ENCODE measurements at regions not wholly inside any gene's neighbourhood (a gene's known extent, or its start where the extent isn't known, plus 50 kb on each side); places are given as distances from the start of the nearest gene placed in this dataset.

- no peak for DNase-seq (ENCODE audit: low read depth)
These were observed 474.7 kb downstream of the TLE4 start for GRCh38 chr9:80046481-80046880.

GRCh38 chr9:80041821-80042220, 470.1 kb downstream of the TLE4 start:
- DNase-seq (ENCODE audit: low read depth): no peak

DNA sequence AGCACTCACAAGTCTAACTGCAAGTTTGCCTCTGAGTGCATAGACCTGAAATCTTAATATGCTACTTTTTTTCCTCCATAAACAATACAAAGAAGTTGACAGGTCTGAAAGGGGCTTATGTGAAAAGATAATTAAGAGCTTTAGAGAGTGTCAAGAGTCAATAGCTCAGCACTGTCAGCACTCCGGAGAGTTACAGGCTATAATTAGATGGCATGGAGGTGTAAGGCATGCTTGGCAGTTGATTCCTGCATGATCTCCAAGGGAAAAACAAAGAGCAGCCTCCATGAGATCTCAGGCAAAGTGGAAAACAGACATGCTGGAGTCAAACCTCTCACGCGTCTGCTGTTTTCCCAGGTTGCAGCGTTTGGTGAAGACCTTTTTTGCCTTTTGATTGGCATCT, 468.7 kb downstream of the TLE4 start:
- no peak for DNase-seq (ENCODE audit: low read depth)

DNA sequence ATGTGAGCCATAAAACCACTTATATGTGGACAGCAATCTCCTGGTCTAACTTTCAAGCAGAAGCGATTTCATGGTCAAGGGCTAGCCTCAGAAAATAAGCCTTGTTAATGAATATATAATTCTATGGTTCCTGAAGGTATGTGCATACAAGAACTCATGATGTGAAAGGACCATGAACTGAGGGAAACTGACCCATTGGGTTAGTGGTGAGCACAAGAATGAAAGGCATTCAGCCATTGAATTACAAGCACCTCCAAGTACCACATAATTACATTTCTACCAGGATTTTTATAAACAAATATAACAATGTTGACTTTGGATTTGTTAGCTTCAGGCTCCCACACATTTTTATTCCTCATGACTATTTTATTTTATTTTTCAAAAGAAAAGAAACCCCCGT, 459.0 kb downstream of the TLE4 start:
- no peak for DNase-seq (ENCODE audit: low read depth)

DNA sequence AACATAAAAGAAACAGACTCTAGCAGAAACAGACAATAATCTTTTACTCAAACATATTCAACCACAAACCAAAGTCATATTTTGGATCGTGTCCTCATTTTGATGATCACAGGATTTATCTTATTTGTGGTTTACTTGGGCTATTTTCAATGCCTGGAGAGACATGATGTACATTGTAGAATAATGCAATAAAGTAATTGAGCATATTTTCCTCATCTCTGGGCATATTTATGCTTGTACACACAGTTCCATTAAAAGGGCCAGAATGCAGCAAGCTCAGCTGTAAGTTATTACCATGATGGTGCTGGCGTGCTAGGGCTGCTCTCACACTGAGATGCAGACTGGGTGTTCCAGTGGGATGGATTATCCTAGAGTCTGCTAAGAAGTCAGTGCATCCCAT, 456.7 kb downstream of the TLE4 start:
- DNase-seq (ENCODE audit: low read depth): no peak

GRCh38 chr9:80025796-80026520, 454.2 kb downstream of the TLE4 start:
- no peak for DNase-seq (ENCODE audit: low read depth)

GRCh38 chr9:80025131-80025530, 453.4 kb downstream of the TLE4 start:
- DNase-seq (ENCODE audit: low read depth): no peak

DNA sequence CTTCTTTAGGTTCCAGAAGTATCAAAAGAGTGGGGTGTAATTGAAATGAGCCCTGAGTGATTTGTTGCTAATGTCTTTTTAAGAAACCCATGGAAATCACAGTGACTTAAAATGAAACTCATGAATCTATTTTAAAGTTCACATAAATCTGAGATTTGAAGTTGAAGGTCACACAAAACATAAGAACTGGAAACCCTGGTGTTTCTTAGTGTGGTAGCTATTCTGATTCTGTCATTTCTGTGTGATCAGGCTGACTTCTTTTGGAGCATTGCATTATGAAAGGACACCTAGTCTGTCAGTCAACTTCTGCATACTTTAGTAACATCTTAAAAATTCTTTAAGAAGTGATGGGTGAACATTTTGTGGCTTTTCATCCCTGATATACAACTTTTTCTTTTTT, 448.8 kb downstream of the TLE4 start:
- DNase-seq (ENCODE audit: low read depth): no peak

GRCh38 chr9:80020056-80020455, 448.3 kb downstream of the TLE4 start:
- DNase-seq (ENCODE audit: low read depth): no peak

- DNase-seq (ENCODE audit: low read depth): no peak
These were observed 442.1 kb downstream of the TLE4 start for GRCh38 chr9:80013891-80014290.

- no peak for DNase-seq (ENCODE audit: low read depth)
These were observed 441.0 kb downstream of the TLE4 start for GRCh38 chr9:80012557-80013330.

DNA sequence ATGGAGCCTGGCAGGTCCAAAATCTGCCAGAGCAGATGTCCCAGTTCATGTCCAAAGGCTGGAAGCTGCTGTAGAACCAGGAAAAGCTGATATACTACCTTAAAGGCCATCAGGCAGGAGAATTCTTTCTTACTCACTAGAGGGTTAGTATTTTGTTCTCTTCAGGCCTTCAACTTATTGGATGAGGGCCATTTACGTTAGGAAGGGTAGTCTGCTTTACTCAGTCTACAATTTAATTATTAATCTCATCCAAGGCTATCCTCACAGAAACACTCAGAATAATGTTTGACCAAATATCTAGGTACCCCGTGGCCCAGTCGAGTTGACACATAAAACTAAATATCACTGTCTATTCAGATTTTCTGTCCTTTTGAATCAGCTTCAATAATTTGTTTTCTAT, 437.4 kb downstream of the TLE4 start:
- no peak for DNase-seq (ENCODE audit: low read depth)

GRCh38 chr9:80004714-80005113, 432.9 kb downstream of the TLE4 start:
- DNase-seq (ENCODE audit: low read depth): no peak

- no peak for DNase-seq (ENCODE audit: low read depth)
These were observed 418.8 kb downstream of the TLE4 start for GRCh38 chr9:79990536-79990935.

DNA sequence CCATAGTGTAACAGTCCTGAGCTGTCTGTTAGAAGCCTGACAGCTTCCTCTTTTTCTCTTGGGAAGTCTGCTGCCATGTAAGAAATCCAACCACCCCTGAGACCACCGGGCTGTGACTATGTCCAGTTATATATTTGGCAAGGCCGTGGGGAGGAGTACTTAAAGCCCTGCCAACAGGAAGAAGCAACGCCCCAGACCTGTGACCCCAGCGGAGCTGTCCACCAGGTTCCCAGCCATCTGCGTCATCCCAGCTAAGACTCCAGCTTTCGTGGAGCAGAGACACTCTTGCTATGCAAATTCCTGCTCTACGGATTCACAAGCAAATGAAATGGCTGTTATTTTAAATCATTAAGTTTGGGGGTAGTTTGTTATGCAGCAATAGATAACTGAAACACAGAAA, 417.3 kb downstream of the TLE4 start:
- no peak for DNase-seq (ENCODE audit: low read depth)

- no peak for DNase-seq (ENCODE audit: low read depth)
These were observed 416.4 kb downstream of the TLE4 start for GRCh38 chr9:79988126-79988525.

DNA sequence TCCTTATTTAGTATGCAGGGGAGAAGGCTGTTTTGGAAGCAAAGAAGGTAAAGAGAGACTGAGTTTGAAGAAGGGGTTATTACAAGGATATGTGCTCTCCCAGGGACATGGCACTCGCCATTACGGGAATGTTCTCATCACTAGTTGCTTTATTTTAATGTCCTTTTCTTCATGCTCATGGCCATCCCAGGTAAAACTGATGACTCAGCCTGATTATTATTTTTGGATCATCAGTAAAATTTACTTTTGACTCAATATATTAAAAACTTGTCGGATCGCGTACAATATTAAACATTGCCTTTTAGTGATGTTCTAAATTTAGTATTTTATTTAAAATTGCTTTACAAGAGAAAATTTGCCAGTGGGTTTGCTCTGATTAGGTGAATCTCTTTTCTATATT, 414.7 kb downstream of the TLE4 start:
- no peak for DNase-seq (ENCODE audit: low read depth)

DNA sequence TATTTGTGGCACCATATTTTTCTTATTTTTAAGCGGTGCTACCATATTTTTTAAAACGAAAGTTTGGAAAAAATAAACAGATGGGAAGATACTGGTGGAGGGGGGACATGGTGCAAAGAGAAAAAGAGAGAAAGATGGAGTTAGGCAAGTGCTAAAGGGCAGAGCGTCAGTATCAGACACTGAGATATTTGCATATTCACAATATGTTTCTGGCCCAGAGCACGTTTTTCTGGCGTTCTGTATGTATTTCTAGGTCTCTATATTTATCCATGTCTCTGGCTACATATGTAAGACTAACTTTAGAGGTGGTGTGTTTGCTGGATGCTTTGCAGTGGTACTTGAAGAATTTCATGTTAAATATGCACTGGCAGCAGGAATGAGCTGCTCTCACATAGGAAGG, 414.0 kb downstream of the TLE4 start:
- DNase-seq (ENCODE audit: low read depth): no peak

- DNase-seq (ENCODE audit: low read depth): no peak
These were observed 413.5 kb downstream of the TLE4 start for GRCh38 chr9:79985264-79985663.

- no peak for DNase-seq (ENCODE audit: low read depth)
These were observed 412.8 kb downstream of the TLE4 start for GRCh38 chr9:79984429-79985067.

DNA sequence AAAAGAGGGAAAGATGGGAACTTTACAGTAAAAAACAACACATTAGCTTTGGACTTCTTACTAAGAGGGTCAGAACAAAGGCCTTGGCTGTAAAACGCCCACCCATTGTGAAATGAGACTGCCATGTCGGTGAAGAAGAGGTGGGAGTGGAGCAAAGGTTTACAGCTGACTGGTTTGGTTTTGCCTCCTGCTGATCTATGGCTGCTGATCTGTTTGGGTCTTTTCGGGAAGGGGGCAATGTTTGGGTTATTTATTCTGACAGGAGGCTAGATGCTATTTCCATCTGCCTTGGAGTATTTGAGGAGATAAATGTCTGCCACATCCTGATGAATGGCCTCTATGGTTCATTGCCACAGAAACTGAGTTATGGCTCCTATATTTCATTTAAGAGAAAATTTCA, 408.7 kb downstream of the TLE4 start:
- DNase-seq (ENCODE audit: low read depth): no peak

GRCh38 chr9:79977510-79978197, 405.9 kb downstream of the TLE4 start:
- no peak for DNase-seq (ENCODE audit: low read depth)
